ENCODE measurements at regions not wholly inside any gene's neighbourhood (a gene's known extent, or its start where the extent isn't known, plus 50 kb on each side); places are given as distances from the start of the nearest gene placed in this dataset.

DNA sequence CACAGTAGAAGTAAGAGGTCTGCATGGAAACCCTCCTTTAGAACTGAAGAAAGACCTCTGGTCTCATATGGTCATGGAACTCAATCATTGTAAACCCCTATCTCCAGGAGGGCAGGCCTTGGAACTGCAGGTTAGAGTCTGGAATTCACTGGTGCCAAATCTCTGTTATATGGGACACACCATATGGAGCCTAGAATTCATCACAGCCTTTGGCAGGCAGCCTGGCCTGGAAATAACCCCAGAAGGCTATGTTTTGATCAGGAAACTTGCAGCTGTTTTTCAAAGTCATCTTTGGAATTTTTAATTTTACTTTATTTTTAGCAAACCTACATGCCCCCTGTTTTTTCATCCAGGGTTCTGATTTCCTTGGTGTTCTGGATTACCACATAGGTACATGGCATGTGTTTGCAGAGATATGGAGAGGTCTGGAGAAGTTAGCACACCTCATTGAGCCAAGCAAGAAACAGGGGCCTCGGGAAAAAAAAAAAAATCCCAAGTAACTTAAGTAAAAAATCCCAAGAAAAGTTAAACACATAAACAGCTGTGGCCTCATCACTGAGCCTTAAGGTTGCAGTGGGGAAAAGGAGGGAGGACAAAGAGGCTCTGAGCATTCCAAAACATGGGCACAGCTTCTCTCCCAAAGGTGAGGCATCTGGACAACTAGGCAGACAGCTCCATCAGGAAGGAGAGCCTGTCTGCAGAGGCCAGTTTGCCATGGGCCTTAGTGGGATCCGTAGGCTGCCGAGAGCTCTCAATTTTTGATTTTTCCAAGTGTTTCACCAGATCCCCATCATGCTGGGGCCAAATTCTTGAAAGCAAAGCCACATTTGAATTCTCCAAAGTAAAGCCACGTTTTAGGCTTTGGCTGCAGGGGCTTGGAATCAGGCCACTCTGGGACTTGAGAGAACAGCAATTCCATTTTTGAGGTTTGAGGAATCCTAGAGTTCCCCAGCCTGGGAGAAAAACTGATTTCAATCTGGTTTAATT, 339.6 kb upstream of the TBX3 start:
- DNase-seq (ENCODE audit: low read depth in 2 of 2) = no peak

DNA sequence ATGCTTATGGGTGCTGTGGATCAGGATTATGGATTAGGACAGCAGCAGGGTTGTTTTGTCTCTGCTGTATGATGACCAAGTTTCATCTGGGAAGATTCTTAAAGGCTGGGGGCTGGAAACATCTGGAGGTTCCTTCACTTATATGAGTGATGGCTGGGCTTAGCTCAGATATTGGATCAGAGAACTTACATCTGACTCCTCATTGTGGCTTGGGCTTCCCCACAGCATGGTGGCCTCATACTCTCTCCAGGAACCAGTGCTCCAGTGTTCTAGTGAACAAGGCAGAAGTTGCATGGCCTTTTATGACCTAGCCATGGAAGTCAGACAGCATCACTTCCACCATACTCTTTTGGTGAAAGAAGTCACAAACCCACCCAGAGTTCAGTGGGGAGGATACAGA, 336.1 kb upstream of the TBX3 start:
- DNase-seq (ENCODE audit: low read depth in 2 of 2) = no peak

DNA sequence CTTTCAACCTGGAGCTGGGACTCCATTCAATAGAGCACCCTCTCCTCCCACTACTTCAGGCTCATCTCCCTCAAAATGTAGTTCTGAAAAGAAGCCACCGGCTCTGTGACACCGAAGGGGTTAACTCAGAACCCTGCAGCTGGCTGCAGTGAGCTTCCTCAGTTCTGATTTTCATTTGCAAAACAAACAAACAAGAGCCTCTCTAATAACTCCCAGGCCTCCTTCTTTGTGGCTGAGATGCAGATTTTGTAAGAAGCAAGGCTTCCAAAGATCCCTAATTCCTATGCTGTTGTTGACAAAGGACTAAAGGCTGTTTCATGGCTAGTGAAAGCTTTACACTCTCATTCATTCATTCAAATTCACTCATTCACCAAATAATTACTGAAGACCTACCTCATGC, 333.4 kb upstream of the TBX3 start:
- DNase-seq (ENCODE audit: low read depth in 2 of 2) = no peak

DNA sequence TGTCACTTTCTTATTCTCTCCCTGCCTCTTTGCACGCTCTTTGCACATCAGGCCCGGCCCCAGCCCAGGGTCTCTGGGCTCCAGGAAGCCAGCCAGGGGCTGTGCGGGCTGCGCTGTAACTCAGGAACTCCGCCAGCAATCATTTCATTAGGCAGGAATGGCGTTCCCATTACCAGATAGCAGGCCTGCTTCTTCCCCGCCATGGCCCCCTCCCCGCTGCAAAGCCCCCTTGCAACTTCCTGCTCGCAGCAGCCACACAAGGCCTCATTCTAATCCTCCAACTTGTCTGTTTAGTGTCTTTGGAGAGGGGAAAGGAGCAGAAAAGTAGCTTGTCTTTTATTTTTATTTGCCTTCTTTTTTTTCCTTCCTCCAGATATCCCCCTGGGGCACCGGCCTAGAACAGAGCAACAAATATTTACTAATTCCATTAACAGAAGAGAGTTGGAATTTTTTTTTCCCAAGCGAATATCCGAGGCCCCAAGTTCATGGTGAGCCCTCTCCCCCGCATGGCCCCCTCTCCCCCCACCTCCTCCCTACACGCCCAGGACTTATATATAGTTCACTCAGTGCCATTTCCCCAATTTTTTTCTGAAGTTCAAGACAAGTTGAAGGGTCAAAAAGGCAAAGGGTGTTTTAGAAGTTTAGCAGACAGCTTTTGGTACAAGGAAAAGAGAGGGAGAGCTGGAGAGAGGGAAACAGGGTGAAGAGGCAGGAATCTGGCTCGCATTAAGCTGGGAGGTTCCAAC, 329.4 kb upstream of the TBX3 start:
- DNase-seq (ENCODE audit: low read depth in 2 of 2) = no peak

DNA sequence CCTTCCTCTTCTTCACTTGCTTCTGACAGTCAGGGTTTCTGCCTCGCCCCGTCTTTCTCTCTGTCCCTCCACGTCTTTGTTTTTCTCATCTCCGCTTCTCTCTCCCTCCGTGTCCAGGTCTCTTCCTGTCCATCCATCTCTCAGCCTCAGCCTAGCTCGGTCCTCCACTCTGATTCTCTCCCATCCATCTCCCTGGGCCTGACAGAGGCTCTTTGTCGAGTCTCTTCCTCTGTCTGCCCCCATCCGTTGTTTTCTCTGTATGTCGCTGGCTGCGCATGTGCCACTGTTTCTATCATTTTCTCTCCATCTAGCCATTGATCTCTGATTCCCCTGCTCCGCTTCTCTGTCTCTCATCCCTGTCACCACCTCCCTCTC, 328.9 kb upstream of the TBX3 start:
- DNase-seq (ENCODE audit: low read depth in 2 of 2) = no peak

DNA sequence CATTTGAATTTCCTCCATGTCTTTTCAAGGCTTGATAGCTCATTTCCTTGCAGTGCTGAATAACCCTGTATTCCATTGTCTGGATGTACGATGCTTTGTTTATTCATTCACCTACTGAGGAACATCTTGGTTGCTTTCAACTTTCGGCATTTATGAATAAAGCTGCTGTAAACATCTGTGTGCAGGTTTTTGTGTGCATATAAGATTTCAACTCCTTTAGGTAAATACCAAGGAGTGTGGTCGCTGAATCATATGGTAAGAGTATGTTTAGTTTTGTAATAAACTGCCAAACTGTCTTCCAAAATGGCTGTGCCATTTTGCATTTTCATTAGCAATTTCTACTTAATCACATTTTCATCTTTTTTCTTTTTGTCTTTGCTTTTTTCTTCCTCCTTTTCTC, 327.7 kb upstream of the TBX3 start:
- DNase-seq (ENCODE audit: low read depth in 2 of 2) = no peak

DNA sequence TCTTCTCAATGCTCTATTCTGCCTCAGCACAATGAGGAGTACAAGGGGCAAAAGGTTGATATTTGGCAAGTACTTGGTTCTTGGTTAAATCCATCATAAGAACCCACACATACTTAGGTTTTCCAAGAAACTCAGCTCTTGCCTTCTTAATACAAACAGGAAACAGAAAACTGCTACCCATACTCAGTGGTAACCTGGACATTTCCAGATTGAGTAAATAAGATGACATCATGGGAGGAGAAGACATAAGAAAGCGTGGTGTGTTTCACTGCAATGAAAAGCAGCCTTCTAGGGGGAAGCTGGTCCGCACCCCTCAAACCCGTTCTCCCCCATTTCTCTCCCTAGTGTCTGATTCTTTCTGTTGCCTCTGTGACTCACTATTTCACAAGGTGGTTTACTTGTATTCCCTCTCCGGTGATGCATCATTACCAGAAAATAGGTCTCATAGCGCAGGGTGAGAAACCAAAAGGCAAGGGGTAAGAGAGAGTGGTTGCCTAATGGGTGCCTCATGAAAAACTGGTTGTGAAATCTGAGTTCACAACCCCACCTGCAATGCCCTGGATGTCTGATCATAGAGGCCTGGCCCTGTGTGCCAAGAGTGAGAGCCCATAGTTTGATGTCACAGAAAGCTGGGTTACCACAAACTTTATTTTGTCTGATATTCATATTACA, 326.5 kb upstream of the TBX3 start:
- no peak for DNase-seq (ENCODE audit: low read depth in 2 of 2)

DNA sequence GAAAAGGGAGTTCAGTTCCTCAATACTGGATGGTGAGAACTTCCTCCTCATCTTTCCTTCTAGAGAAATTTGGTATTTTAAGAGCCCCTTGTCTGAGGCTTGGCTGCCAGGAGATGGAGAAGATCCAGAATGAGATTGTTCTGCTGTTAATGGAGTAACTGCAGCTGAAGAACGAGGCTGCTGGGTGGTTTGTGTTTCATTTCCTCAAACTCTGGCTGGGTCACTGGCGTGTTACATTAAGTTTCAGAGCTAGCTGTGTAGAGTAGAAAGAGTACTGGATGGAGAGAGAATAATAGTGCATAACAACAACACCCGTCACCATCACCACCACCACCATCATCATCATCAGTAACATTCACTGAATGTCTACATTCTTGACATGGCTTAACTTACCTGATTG, 325.0 kb upstream of the TBX3 start:
- DNase-seq (ENCODE audit: low read depth in 2 of 2) = no peak

DNA sequence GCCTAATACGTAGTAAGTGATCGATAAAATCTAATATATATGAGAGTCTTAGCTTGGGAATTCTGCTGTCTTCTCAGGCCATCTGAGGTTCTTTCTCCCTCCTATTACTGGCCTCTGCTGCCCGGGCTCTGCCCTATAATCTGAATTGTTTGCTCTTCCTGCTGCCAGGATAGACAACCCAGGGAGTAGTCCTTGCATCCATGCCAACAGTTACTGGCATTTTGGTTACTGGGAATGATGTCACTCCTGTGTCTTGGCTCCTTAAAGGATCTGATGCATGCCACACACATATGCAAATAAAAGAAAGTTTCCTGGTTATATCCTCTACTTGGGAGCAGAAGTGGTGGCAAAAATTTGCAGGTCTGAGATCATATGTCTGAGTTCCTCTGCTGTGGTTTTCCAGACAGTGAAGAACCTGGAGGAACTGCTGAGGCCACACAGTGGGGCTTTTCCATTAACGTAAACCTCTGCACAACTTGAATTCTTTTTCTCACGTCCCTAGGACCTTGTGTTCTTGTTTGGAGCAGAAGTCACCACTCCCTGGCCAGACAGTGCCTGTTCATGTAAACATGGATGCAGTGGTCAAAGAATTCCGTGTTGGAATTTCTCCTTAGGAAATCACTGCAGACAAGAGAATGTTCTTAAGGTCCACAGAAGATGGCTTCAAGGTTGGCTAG, 320.6 kb upstream of the TBX3 start:
- no peak for DNase-seq (ENCODE audit: low read depth in 2 of 2)

DNA sequence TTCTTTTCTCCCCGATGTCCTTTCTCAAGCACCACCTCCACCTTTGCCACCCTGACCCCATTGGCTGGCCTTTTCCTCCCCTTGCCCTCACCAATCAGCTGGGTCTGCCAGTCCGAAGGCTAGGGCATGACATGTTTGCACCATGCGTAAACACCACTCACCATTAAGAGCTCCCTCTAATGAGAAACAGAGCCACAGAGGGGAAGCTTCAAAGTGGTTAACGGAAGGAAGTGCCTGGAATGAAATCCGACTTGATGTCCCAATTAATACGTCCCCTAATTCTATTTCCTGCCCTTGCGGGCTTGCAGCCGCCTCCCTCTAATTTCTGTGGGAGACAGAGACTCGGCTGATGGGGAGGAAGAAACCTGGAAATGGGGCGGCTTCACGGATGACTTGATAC, 318.5 kb upstream of the TBX3 start:
- no peak for DNase-seq (ENCODE audit: low read depth in 2 of 2)

DNA sequence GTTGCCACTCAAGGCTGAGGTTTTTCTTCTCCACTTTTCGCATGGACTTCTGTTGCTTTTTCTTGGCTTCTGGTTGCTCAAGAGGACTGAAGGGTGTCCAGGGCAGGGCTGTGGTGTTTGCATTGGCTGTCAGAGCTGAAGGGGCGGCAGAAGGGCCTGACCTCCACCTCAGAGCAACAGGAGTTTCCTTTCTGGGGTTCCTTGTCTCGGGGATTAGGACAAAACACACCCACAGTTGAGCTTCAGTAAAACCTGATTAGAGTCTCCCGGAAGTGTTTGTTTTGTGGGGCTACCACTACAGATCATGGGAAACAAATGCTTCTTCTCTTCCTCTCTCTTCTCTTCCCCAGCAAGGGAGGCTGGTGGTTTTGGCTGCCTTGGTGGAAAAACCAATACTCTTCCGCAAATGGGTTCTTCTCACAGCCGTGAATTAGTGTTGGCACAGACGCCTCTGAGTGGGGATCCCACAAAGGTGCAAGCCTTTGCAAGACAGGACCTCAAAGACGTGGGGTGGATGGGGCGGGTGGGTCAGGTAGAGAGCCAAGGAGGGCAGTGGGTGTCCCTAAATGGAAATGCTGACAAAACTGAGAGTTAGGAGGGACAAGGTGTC, 317.7 kb upstream of the TBX3 start:
- no peak for DNase-seq (ENCODE audit: low read depth in 2 of 2)

DNA sequence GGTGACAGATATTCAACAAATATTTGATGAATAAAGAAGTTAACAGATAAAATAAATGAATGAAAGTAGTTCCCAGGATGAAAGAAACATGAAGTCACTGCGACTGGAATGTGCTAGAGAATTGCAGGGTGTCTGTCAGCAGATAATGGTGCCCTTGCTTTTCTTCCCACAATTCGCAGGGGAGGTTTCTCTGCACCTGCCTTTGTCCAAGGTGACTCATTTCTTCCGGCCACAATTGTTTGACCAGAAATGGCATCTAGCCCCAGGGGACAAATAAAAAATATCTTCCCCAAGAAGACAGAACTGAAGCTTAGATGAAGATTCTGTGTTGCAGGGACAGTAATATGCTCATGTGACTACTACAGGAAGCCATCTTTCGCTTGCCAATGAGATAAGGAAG, 316.1 kb upstream of the TBX3 start:
- no peak for DNase-seq (ENCODE audit: low read depth in 2 of 2)

DNA sequence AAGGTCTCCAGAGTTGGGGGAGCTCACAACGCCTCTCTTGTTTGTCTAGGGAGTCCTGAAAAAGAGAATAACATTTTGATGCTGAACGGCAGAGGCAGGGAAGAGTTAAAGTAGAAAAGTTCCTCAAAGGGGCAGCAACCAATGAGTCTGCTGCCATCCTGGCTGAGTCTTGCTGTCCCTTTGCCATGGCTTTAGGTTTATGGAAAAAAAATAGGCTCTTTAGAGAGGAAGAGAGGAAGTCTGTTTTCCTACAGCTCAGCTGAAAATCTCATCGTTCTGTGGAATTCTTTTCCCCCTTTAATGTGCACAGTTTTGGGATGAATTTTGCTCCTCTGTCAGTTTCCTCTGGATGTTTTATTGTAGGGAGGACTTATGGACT, 314.8 kb upstream of the TBX3 start:
- DNase-seq (ENCODE audit: low read depth in 2 of 2) = no peak

DNA sequence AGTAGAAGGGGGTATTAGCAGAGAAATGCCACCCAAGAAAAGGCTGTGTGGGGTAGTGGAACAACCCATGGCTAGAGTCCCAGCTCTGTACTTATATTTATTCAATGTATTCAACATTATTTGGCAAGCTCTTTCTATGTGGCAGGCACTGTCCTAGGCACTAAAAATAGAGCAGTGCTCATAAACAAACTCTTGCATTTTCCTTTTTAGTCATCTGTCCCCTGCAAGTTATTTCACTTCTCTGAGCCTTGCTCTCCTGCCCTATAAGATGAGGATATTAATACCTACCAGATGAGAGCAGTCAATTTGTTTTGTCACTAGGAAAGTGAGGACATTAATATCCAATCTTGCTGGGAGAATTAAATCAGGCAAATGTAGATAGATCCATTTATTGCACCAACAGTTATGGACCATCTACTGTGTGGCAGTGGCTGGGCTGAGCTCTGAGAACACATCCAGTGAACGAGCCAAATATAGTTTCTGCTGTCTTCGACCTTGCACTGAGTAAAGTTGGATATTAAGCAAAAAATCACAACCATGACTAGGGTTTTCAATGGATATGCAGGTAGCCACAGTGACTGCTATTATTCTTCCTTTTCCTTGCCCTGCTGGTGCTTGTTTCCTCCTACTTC, 314.3 kb upstream of the TBX3 start:
- no peak for DNase-seq (ENCODE audit: low read depth in 2 of 2)

DNA sequence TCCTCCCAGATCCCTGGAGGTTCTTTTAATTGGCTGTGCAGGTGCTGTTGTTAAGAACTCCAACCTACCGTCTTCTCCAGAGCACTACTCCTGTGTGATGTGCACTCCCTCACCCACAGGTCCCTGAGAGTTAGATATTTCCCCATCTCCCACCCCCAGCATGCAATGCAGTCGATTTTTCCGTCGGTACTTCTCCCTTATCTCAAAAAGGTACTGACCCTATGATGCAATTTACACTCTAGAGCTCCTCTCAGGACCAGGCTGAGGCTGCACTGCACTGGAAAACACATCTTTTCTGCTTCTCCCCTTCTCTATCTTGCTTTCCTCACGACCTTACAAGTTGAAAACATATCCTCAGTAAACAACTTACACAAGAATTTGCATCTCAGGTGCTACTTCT, 312.4 kb upstream of the TBX3 start:
- DNase-seq (ENCODE audit: low read depth in 2 of 2) = no peak

DNA sequence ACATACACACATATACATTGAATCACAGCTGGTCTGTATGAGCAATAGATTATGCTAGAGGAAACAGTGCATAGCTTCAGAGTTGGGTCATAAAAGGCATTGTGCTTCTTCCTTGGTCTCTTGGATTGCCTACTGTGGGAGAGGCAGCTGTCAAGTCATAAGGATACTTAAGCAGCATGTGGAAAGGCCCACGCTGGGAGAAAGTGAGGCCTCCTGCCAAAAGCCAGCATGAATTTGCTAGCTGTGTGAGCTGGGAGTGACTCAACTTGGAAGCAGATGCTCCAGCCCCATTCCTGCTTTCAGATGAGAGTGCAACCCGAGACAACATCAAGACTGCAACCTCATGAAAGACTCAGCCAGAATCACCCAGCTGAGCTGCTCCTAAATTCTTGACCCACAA, 311.9 kb upstream of the TBX3 start:
- no peak for DNase-seq (ENCODE audit: low read depth in 2 of 2)

DNA sequence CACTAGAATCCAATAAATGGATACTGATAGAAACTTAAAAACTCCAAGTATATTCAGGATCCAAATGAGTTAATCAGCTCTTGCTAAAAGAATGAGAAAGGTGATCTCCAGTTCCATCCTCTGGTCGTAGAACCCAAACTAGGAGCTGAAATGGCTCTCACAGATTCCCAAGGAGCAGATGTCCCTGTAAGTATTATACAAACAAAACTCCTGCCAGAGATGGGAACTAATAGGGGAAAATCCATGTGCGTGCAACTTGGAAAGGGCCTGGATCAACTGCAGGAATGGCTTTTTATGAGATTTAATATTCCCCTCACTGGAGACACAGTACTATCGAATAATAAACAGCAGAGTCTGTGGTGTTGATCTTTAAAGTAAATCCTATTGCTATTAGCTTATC, 309.2 kb upstream of the TBX3 start:
- no peak for DNase-seq (ENCODE audit: low read depth in 2 of 2)

DNA sequence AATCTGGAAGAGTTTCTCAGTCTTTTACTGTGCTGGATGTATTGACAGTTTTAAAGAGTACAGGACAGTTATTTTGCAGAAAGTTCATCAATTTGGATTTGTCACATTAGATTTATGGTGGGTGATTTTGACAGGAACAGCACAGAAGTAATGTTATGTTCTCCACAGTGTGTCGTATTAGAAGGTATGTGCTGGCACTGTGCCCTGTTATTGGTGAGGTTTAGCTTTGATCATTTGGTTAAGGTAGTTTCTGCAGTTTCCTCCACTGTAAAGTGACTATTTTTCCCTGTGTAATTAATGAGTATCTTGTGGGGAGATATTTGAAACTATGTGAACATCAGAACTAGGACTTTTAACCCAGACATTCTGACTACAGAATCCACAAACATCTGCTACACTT, 308.5 kb upstream of the TBX3 start:
- no peak for DNase-seq (ENCODE audit: low read depth in 2 of 2)

DNA sequence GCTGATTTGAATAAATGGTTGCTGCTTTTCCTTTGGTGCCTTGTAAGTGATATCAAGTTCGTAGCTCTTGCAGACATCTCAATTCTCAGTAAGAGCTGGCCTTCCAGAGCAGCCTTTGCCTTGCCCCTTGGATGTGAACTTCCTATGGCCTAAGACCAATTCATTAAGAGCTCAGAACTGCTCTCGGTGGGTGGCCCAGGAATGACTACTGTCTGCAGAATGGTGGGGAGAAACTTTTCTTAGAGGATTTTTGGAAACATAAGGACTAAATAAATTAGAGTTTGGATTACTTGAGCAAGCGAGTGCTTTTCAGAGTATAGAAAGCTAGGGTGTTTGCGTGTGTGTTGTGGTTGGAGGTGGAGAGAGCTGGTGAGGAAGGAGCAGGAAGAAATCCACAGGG, 306.4 kb upstream of the TBX3 start:
- no peak for DNase-seq (ENCODE audit: low read depth in 2 of 2)

DNA sequence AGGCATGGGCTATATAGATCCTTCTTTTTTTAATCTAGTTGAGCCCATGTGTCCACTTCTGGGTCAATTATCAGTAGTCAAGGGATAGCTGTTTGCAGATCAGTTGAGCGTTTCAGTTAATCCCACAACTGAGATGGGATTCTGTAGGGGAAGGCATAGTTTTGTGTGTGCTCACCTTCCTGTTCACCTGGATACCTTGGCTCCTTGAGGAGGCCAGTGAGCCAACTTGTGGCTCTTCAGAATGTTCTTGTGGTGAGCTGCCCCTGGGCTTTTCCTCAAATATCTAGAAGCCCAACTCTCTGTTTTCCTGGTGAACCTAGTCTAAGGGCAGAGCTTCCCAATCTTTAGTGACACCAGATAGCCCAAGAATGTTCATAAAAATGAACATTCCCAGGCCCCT, 302.9 kb upstream of the TBX3 start:
- DNase-seq (ENCODE audit: low read depth in 2 of 2) = no peak

DNA sequence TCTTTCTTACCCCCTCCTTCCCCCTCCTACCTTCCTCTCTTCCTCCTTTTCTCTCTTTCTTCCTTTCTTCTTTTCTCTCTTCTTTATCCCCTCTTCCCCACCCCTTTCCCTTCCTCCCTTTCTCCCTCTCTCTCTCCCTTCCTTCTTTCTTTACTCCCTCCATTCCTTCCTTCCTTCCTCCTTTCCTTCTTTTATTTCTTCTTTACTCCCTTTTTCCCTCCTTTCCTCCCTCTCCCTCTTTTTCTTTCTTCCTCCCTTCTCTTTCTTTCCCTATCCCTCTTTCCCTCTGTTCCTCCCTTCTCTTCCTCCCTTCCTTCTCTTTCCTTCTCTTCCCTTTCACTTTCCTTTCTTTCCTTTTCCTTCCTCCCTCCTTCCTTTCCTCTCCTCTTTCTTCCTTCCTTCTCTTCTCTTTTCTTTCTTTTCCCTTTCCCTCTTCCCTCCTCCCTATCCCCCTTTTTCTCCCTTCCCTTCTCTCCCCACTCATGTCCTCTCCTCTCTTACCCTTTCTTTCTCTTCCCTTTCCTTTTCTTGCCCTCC, 302.3 kb upstream of the TBX3 start:
- no peak for DNase-seq (ENCODE audit: low read depth in 2 of 2)

All from stimulated activated CD4-positive, alpha-beta T cell treated with anti-CD3 and anti-CD28 coated beads, Interleukin-15, amount 100 ng/mL, for 48 hours (primary cell).